Thyroid gland (tissue), 4 donors: ENCODE measurements at regions not wholly inside any gene's neighbourhood (a gene's known extent, or its start where the extent isn't known, plus 50 kb on each side); places are given as distances from the start of the nearest gene placed in this dataset.

Experiments used
- CTCF ChIP-seq, 6 experiments: fragments of 200-600 bp in 3 of 6; fragments of 450-650 bp in 3 of 6; sonication (generic) in 3 of 6; IDR thresholded peaks; one replicate each; pipeline ENCODE4 v1.5.1; 2016 to 2019; ENCODE audit warnings: antibody characterized with exemption in 6 of 6, mild to moderate bottlenecking in 2 of 6, inconsistent platforms in 1 of 6, moderate library complexity in 1 of 6
- POLR2A ChIP-seq, 2 donors: fragments of 450-650 bp; IDR thresholded peaks; one replicate each; pipeline ENCODE4 v1.6.1; 2017; ENCODE audit warnings: antibody characterized with exemption in 2 of 2, mild to moderate bottlenecking in 2 of 2, moderate library complexity in 1 of 2

- no peak for TF ChIP-seq CTCF (IDR thresholded peaks at IDR 0.05)
- no peak for TF ChIP-seq POLR2A (IDR thresholded peaks at IDR 0.05)
These were observed 71.2 kb upstream of the SEC11C start for GRCh38 chr18:59068276-59069071.
